Neural cell (in vitro differentiated cells): ENCODE measurements at regions not wholly inside any gene's neighbourhood (a gene's known extent, or its start where the extent isn't known, plus 50 kb on each side); places are given as distances from the start of the nearest gene placed in this dataset.
"Not testable (repeated sequence)": the region's sequence is repeated elsewhere in the genome, so short reads cannot be mapped to it uniquely, and the experiment has no call there.

Experiments
- EP300 ChIP-seq: fragments of 450-650 bp; conservative IDR thresholded peaks from 2 replicates; pipeline ENCODE4 v1.6.1; 2014; ENCODE audit warnings: antibody characterized with exemption, mild to moderate bottlenecking, moderate library complexity; ENCODE audit not compliant: poor library complexity, severe bottlenecking
- EZH2 ChIP-seq: fragments of 200-600, 300-800 bp; shearing (Covaris generic), sonication (generic); IDR thresholded peaks from 2 replicates; pipeline ENCODE4 v1.6.1; 2014; ENCODE audit warnings: antibody characterized with exemption, low read length, borderline replicate concordance, mild to moderate bottlenecking; ENCODE audit not compliant: insufficient read depth, poor library complexity, severe bottlenecking
- MXI1 ChIP-seq: fragments of 450-650 bp; conservative IDR thresholded peaks from 2 replicates; pipeline ENCODE4 v1.6.1; 2014; ENCODE audit warnings: antibody characterized with exemption, mild to moderate bottlenecking; ENCODE audit not compliant: poor library complexity, severe bottlenecking
- POLR2AphosphoS5 ChIP-seq: IDR thresholded peaks from 2 replicates; pipeline ENCODE4 v1.6.1; 2012
- RAD21 ChIP-seq: fragments of 450-650 bp; conservative IDR thresholded peaks from 2 replicates; pipeline ENCODE4 v1.6.1; 2014; ENCODE audit warnings: antibody characterized with exemption, mild to moderate bottlenecking, moderate library complexity
- REST ChIP-seq: IDR thresholded peaks from 2 replicates; pipeline ENCODE4 v1.6.1; 2012; ENCODE audit warnings: borderline replicate concordance
- SMC3 ChIP-seq: fragments of 450-650 bp; conservative IDR thresholded peaks from 2 replicates; pipeline ENCODE4 v1.6.1; 2014; ENCODE audit warnings: antibody characterized with exemption, mild to moderate bottlenecking, moderate library complexity; ENCODE audit not compliant: poor library complexity
- TAF1 ChIP-seq: IDR thresholded peaks from 2 replicates; pipeline ENCODE4 v1.6.1; 2012; ENCODE audit warnings: low read depth
- TF ChIP-seq, protein P1 (sequence below): fragments of 450-650 bp; IDR thresholded peaks from 2 replicates; pipeline ENCODE4 v1.5.1; 2014; ENCODE audit warnings: antibody characterized with exemption, mild to moderate bottlenecking, moderate library complexity; ENCODE audit not compliant: poor library complexity, severe bottlenecking

- TF ChIP-seq, protein P1, sequence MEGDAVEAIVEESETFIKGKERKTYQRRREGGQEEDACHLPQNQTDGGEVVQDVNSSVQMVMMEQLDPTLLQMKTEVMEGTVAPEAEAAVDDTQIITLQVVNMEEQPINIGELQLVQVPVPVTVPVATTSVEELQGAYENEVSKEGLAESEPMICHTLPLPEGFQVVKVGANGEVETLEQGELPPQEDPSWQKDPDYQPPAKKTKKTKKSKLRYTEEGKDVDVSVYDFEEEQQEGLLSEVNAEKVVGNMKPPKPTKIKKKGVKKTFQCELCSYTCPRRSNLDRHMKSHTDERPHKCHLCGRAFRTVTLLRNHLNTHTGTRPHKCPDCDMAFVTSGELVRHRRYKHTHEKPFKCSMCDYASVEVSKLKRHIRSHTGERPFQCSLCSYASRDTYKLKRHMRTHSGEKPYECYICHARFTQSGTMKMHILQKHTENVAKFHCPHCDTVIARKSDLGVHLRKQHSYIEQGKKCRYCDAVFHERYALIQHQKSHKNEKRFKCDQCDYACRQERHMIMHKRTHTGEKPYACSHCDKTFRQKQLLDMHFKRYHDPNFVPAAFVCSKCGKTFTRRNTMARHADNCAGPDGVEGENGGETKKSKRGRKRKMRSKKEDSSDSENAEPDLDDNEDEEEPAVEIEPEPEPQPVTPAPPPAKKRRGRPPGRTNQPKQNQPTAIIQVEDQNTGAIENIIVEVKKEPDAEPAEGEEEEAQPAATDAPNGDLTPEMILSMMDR: not testable (repeated sequence)
- not testable (repeated sequence) for TF ChIP-seq SMC3, REST, RAD21, POLR2AphosphoS5, EZH2, EP300, TAF1, MXI1
Observed at GRCh38 chr11:44442893-44443673, 122.4 kb upstream of the CD82 start.
